UCSD-AML1 (cell line): ENCODE measurements at regions not wholly inside any gene's neighbourhood (a gene's known extent, or its start where the extent isn't known, plus 50 kb on each side); places are given as distances from the start of the nearest gene placed in this dataset.
"Not testable (repeated sequence)": the region's sequence is repeated elsewhere in the genome, so short reads cannot be mapped to it uniquely, and the experiment has no call there.

Source experiments
- DNase-seq: peaks from one replicate; lab custom pipeline; 2025; ENCODE audit not compliant: unreplicated experiment; lab: John Stamatoyannopoulos, UW

- DNase-seq: no peak
These were observed 448.1 kb upstream of the DYNLRB2 start for GRCh38 chr16:80092681-80093080.

- not testable (repeated sequence) for DNase-seq
These were observed 449.3 kb upstream of the DYNLRB2 start for GRCh38 chr16:80091453-80091852.

- no peak for DNase-seq
These were observed 455.2 kb upstream of the DYNLRB2 start for GRCh38 chr16:80085606-80086005.

- DNase-seq: no peak
These were observed 456.2 kb upstream of the DYNLRB2 start for GRCh38 chr16:80084614-80085013.

GRCh38 chr16:80084163-80084562 lies 456.6 kb upstream of the DYNLRB2 start:
- DNase-seq: no peak

- DNase-seq: no peak
These were observed 457.9 kb upstream of the DYNLRB2 start for GRCh38 chr16:80082906-80083305.

- DNase-seq: no peak
These were observed 458.9 kb upstream of the DYNLRB2 start for GRCh38 chr16:80081846-80082245.

GRCh38 chr16:80080287-80080851 lies 460.4 kb upstream of the DYNLRB2 start:
- DNase-seq: no peak

GRCh38 chr16:80079072-80079471 lies 461.7 kb upstream of the DYNLRB2 start:
- DNase-seq: no peak

- no peak for DNase-seq
These were observed 463.1 kb upstream of the DYNLRB2 start for GRCh38 chr16:80077696-80078095.

- DNase-seq: no peak
These were observed 466.5 kb upstream of the DYNLRB2 start for GRCh38 chr16:80074329-80074728.

- no peak for DNase-seq
These were observed 468.8 kb upstream of the DYNLRB2 start for GRCh38 chr16:80071964-80072456.

- DNase-seq: no peak
These were observed 466.5 kb upstream of the MAF start for GRCh38 chr16:80066805-80067580.

- DNase-seq: no peak
These were observed 465.0 kb upstream of the MAF start for GRCh38 chr16:80065541-80065940.

GRCh38 chr16:80063713-80064069 lies 463.2 kb upstream of the MAF start:
- no peak for DNase-seq

GRCh38 chr16:80063031-80063712 lies 462.6 kb upstream of the MAF start:
- DNase-seq: no peak

- DNase-seq: no peak
These were observed 462.0 kb upstream of the MAF start for GRCh38 chr16:80062361-80063030.

GRCh38 chr16:80060470-80060869 lies 459.9 kb upstream of the MAF start:
- no peak for DNase-seq

- no peak for DNase-seq
These were observed 459.3 kb upstream of the MAF start for GRCh38 chr16:80059836-80060235.

- no peak for DNase-seq
These were observed 457.7 kb upstream of the MAF start for GRCh38 chr16:80058214-80058613.

- DNase-seq: no peak
These were observed 455.8 kb upstream of the MAF start for GRCh38 chr16:80056324-80056723.

GRCh38 chr16:80055831-80056230 lies 455.3 kb upstream of the MAF start:
- DNase-seq: no peak
